ENCODE measurements at regions not wholly inside any gene's neighbourhood (a gene's known extent, or its start where the extent isn't known, plus 50 kb on each side); places are given as distances from the start of the nearest gene placed in this dataset.
A peak's percentile ranks its signal among the peaks of the same experiment; 100 is the strongest.
"Not testable (repeated sequence)": the region's sequence is repeated elsewhere in the genome, so short reads cannot be mapped to it uniquely, and the experiment has no call there.

GRCh38 chr9:65223986-65224385, 61.0 kb downstream of the FOXD4L5 start:
- not testable (repeated sequence) for DNase-seq

GRCh38 chr9:65208834-65209233, 76.2 kb downstream of the FOXD4L5 start:
- H3K36me3 ChIP-seq (replicated peaks in 1 of 2); DNase-seq; H3K4me1 ChIP-seq (replicated peaks in 1 of 2); H3K9me3 ChIP-seq (replicated peaks in 1 of 3); H3K4me3 ChIP-seq; H3K27me3 ChIP-seq; H3K27ac ChIP-seq; intact Hi-C loops (cut with DNase I): not testable (repeated sequence)

More at GRCh38 chr9:65223986-65224385, 61.0 kb downstream of the FOXD4L5 start:
- H3K9me3 ChIP-seq (replicated peaks in 1 of 3); H3K27me3 ChIP-seq; H3K4me3 ChIP-seq; H3K36me3 ChIP-seq (replicated peaks in 1 of 2); H3K27ac ChIP-seq; H3K4me1 ChIP-seq (replicated peaks in 1 of 2); intact Hi-C loops (cut with DNase I): not testable (repeated sequence)
- 78 to 91% (median 81%) methylated on average over 2 of the region's 2 CpGs for WGBS, 4 donors

- DNase-seq; H3K4me1 ChIP-seq (replicated peaks in 1 of 2); H3K4me3 ChIP-seq; H3K27ac ChIP-seq; intact Hi-C loops (cut with DNase I); H3K27me3 ChIP-seq; H3K9me3 ChIP-seq (replicated peaks in 1 of 3); H3K36me3 ChIP-seq (replicated peaks in 1 of 2): not testable (repeated sequence)
- 60% methylated on average over 1 of the region's 1 CpG; no CpG with 5 or more reads in 3 of the 4 donors for WGBS, 4 donors
Observed at GRCh38 chr9:65207273-65207672, 77.7 kb downstream of the FOXD4L5 start.

- H3K4me3 ChIP-seq; intact Hi-C loops (cut with DNase I); H3K9me3 ChIP-seq (replicated peaks in 1 of 3); DNase-seq; H3K27ac ChIP-seq; H3K27me3 ChIP-seq; H3K4me1 ChIP-seq (replicated peaks in 1 of 2); H3K36me3 ChIP-seq (replicated peaks in 1 of 2): not testable (repeated sequence)
- no CpG with 5 or more reads among the region's 1 CpG for WGBS, 4 donors
Observed at GRCh38 chr9:65205853-65206252, 79.2 kb downstream of the FOXD4L5 start.

GRCh38 chr9:65195781-65196180, 89.2 kb downstream of the FOXD4L5 start:
- 92 to 95% (median 94%) methylated on average over 4 to 61 of the region's 65 CpGs for WGBS, 4 donors
- H3K4me3 ChIP-seq; H3K9me3 ChIP-seq (replicated peaks in 1 of 3); DNase-seq; H3K27me3 ChIP-seq; intact Hi-C loops (cut with DNase I); H3K27ac ChIP-seq; H3K4me1 ChIP-seq (replicated peaks in 1 of 2); H3K36me3 ChIP-seq (replicated peaks in 1 of 2): not testable (repeated sequence)

GRCh38 chr9:65155937-65156336, 129.1 kb downstream of the FOXD4L5 start:
- H3K9me3 ChIP-seq (replicated peaks in 1 of 3); H3K27ac ChIP-seq; H3K36me3 ChIP-seq (replicated peaks in 1 of 2); H3K4me3 ChIP-seq; H3K27me3 ChIP-seq; intact Hi-C loops (cut with DNase I); H3K4me1 ChIP-seq (replicated peaks in 1 of 2): not testable (repeated sequence)
- WGBS, 4 donors: 60 to 71% methylated on average over 4 to 7 of the region's 9 CpGs; no CpG with 5 or more reads in 2 of the 4 donors
- DNase-seq: peak in 2 of 7 donors; percentile 0 to 53

Small RNAs in the stretch of these regions (small RNA-seq; reads per million reads assigned to genes)
- 0 reads per million in 2 donors for gene AL512605.2
